ENCODE measurements at regions not wholly inside any gene's neighbourhood (a gene's known extent, or its start where the extent isn't known, plus 50 kb on each side); places are given as distances from the start of the nearest gene placed in this dataset.

- H3K27me3 ChIP-seq, result peaks cover 0 to 9% of the 10 kb centered on the region in 2 donors
- H3K36me3 ChIP-seq, result no peaks in the 10 kb centered on the region
- DNase-seq (ENCODE audit: low spot score in 2 of 2), result no peak
- H3K9me3 ChIP-seq, result no peaks in the 10 kb centered on the region
- TF ChIP-seq EP300 (IDR thresholded peaks at IDR 0.05), result no peak
- TF ChIP-seq POLR2A (IDR thresholded peaks at IDR 0.05), result no peak
- TF ChIP-seq, protein P1, sequence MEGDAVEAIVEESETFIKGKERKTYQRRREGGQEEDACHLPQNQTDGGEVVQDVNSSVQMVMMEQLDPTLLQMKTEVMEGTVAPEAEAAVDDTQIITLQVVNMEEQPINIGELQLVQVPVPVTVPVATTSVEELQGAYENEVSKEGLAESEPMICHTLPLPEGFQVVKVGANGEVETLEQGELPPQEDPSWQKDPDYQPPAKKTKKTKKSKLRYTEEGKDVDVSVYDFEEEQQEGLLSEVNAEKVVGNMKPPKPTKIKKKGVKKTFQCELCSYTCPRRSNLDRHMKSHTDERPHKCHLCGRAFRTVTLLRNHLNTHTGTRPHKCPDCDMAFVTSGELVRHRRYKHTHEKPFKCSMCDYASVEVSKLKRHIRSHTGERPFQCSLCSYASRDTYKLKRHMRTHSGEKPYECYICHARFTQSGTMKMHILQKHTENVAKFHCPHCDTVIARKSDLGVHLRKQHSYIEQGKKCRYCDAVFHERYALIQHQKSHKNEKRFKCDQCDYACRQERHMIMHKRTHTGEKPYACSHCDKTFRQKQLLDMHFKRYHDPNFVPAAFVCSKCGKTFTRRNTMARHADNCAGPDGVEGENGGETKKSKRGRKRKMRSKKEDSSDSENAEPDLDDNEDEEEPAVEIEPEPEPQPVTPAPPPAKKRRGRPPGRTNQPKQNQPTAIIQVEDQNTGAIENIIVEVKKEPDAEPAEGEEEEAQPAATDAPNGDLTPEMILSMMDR (IDR thresholded peaks at IDR 0.05), result no peak
- no peak overlapping the region for H3K27ac ChIP-seq
- no peak overlapping the region for H3K4me3 ChIP-seq
- WGBS, 2 donors, result 79% methylated on average over 8 of the region's 8 CpGs
- H3K4me1 ChIP-seq, result no peaks in the 10 kb centered on the region
Observed at GRCh38 chr6:33882154-33882553, 78.4 kb upstream of the MLN start.

- Histone ChIP-seq H3K36me3 (no peaks in the 10 kb centered on the region), H3K4me3 (no peak overlapping the region), H3K27ac (no peak overlapping the region), H3K27me3 (peaks cover 0 to 9% of the 10 kb centered on the region in 2 donors), H3K4me1 (no peaks in the 10 kb centered on the region), H3K9me3 (no peaks in the 10 kb centered on the region)
- 67 to 74% methylated on average over 12 of the region's 12 CpGs for whole genome bisulfite sequencing, 2 donors
- no peak for TF ChIP-seq POLR2A (IDR thresholded peaks at IDR 0.05)
- TF ChIP-seq, protein P1 (IDR thresholded peaks at IDR 0.05), result no peak
- DNase-seq (ENCODE audit: low spot score in 2 of 2), result no peak
Observed at GRCh38 chr6:33880766-33881165, 77.0 kb upstream of the MLN start.

GRCh38 chr6:33880104-33880678 lies 76.4 kb upstream of the MLN start:
- Histone ChIP-seq H3K4me1 (no peaks in the 10 kb centered on the region), H3K27me3 (peaks cover 0 to 9% of the 10 kb centered on the region in 2 donors), H3K36me3 (no peaks in the 10 kb centered on the region), H3K9me3 (no peaks in the 10 kb centered on the region), H3K27ac (no peak overlapping the region), H3K4me3 (no peak overlapping the region)
- WGBS, 2 donors, result 64 to 73% methylated on average over 10 of the region's 10 CpGs
- DNase-seq (ENCODE audit: low spot score in 2 of 2), result no peak
- TF ChIP-seq, protein P1 (IDR thresholded peaks at IDR 0.05), result no peak
- TF ChIP-seq EP300 (IDR thresholded peaks at IDR 0.05) (no peak), POLR2A (IDR thresholded peaks at IDR 0.05) (no peak)

DNA sequence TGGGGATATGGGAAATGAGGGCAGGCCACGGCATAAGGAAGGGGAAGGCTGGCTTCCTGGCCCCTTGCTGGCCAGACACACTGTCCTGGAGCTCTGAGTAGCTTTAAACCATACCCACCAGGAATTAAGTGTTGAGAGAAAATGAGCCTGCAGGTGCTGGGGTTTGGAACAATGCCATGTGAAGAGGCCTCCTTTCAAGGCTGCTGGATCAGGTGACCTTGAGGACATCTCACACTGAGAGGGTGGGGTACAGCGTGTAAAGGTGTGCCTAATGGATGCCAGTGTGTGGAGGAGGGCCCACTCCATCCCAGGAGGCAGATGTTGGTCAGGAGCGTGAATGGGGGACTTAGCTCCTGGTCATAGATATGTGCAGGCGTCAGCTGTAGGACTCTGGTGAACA lies 74.8 kb upstream of the MLN start:
- H3K36me3 ChIP-seq, result no peaks in the 10 kb centered on the region
- no peak overlapping the region for H3K4me3 ChIP-seq
- no peak overlapping the region for H3K27ac ChIP-seq
- H3K27me3 ChIP-seq, result peaks cover 0 to 9% of the 10 kb centered on the region in 2 donors
- DNase-seq (ENCODE audit: low spot score in 2 of 2), result no peak
- no peak for TF ChIP-seq POLR2A (IDR thresholded peaks at IDR 0.05)
- no peak for TF ChIP-seq EP300 (IDR thresholded peaks at IDR 0.05)
- TF ChIP-seq, protein P1 (IDR thresholded peaks at IDR 0.05), result no peak
- 72 to 82% methylated on average over 4 of the region's 4 CpGs for WGBS, 2 donors
- no peaks in the 10 kb centered on the region for H3K4me1 ChIP-seq
- no peaks in the 10 kb centered on the region for H3K9me3 ChIP-seq

DNA sequence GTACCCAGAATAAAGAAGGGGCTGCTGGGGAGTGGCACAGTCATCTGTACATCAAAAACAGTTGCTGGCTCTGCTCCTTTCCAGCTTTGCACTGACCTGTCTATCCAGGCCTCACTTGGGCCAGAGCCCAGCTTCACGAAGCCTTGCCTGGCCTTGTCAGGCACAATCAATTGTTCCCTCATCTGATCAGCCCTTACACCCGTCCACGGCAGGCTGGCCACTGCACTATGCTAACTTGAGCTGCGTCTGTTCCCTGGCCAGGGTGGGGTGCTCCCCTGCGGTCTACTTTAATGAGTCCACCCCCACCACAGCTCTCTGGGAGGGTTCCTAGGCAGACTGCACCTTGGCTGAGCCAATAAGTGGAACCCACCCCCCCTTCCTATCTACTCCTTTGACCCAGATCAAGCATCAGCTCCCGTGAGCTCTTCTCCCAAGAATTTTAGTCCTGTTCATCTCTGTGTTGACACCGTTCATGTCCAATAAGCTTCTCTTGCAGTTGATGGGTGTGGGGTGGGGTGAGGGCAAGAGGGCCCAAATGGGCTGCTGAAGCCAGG lies 74.3 kb upstream of the MLN start:
- Histone ChIP-seq H3K9me3 (no peaks in the 10 kb centered on the region), H3K4me1 (no peaks in the 10 kb centered on the region), H3K27me3 (peaks cover 0 to 9% of the 10 kb centered on the region in 2 donors), H3K4me3 (no peak overlapping the region), H3K27ac (no peak overlapping the region), H3K36me3 (no peaks in the 10 kb centered on the region)
- TF ChIP-seq, protein P1 (IDR thresholded peaks at IDR 0.05), result no peak
- TF ChIP-seq EP300 (IDR thresholded peaks at IDR 0.05), result no peak
- no peak for DNase-seq (ENCODE audit: low spot score in 2 of 2)
- WGBS, 2 donors, result 73 to 82% methylated on average over 7 of the region's 7 CpGs

Data from tibial nerve (tissue), 4 donors.